HCT116 (cell line): ENCODE measurements at regions not wholly inside any gene's neighbourhood (a gene's known extent, or its start where the extent isn't known, plus 50 kb on each side); places are given as distances from the start of the nearest gene placed in this dataset.

Source experiments
- ATAC-seq: fragments of 200-7000 bp; cut with Tn5 transposase; 2 replicates; pipeline ENCODE4 v1.9.1; 2020; ENCODE audit warnings: mild to moderate bottlenecking, moderate library complexity
- BruUV-seq: library from RNA; stranded (reverse); fragments of 400-500 nt; replicated peaks from 2 replicates; lab custom pipeline; 2021; lab: Mats Ljungman, UMichigan
- CTCF ChIA-PET: fragments of 300-600 bp; sonication (Branson Sonifier 250); formaldehyde crosslinking; loops from one replicate; lab custom pipeline; 2021; ENCODE audit warnings: antibody characterized with exemption; lab: Charles Lee
- POLR2A ChIA-PET: fragments of 300-600, 350-600 bp; sonication (Branson Sonifier 250); formaldehyde crosslinking; loops from one replicate; lab custom pipeline; 2021; ENCODE audit warnings: antibody characterized with exemption; lab: Charles Lee
- RAD21 ChIA-PET, 2 experiments: fragments of 300-600 bp; sonication (Branson Sonifier 250); formaldehyde crosslinking; loops; one replicate each; lab custom pipeline; 2023; ENCODE audit warnings: low total read pairs in 2 of 2; ENCODE audit not compliant: uncharacterized antibody in 2 of 2, unreplicated experiment in 2 of 2, low non-redundant PET in 1 of 2; lab: Charles Lee
- DNase-seq: peaks from one replicate; pipeline ENCODE4 v3.0.0-alpha.2; 2010; ENCODE audit warnings: low read depth, low spot score
- H2AFZ ChIP-seq: fragments of 200-600 bp; shearing (Covaris generic), sonication (generic); 2 replicates; pipeline ENCODE4 v1.6.1; 2017; ENCODE audit warnings: low read depth, mixed run types, mixed read lengths, antibody characterized with exemption, low read length; ENCODE audit not compliant: poor library complexity, severe bottlenecking
- H3K27ac ChIP-seq: 2 replicates; pipeline ENCODE4 v1.5.1; 2012; ENCODE audit warnings: low read depth, low read length
- H3K27me3 ChIP-seq: fragments of 200-600 bp; sonication (generic); 2 replicates; pipeline ENCODE4 v1.6.1; 2016; ENCODE audit warnings: mixed run types, low read length, mixed read lengths; ENCODE audit not compliant: insufficient read depth
- H3K36me3 ChIP-seq, 2 experiments: fragments of 200-500 bp in 1 of 2; fragments of 200-600 bp in 1 of 2; sonication (Bioruptor generic) in 1 of 2; sonication (generic) in 1 of 2; 2 replicates each; pipeline versions ENCODE4 v1.5.1 to v1.6.1; 2014 to 2016; ENCODE audit warnings: low read length in 2 of 2, inconsistent platforms in 1 of 2, mixed read lengths in 1 of 2, mixed run types in 1 of 2; ENCODE audit not compliant: insufficient read depth in 2 of 2, control insufficient read depth in 1 of 2
- H3K4me1 ChIP-seq, 2 experiments: fragments of 200-600 bp in 1 of 2; sonication (generic) in 1 of 2; 2 replicates each; pipeline versions ENCODE4 v1.5.1 to v1.6.1; 2012 to 2017; ENCODE audit warnings: low read length in 2 of 2, inconsistent platforms in 1 of 2, mild to moderate bottlenecking in 1 of 2, mixed read lengths in 1 of 2, mixed run types in 1 of 2, moderate library complexity in 1 of 2; ENCODE audit not compliant: insufficient read depth in 2 of 2, control insufficient read depth in 1 of 2
- H3K4me2 ChIP-seq: fragments of 200-600 bp; sonication (generic); 2 replicates; pipeline ENCODE4 v1.6.1; 2017; ENCODE audit warnings: mixed run types, low read length, mixed read lengths
- H3K4me3 ChIP-seq, 2 experiments: fragments of 200-600 bp in 1 of 2; sonication (generic) in 1 of 2; replicated peaks in 1 of 2; 2 replicates each; pipeline ENCODE4 v1.5.1; 2011 to 2016; ENCODE audit warnings: low read length in 2 of 2, control low read depth in 1 of 2, low read depth in 1 of 2, mild to moderate bottlenecking in 1 of 2, mixed read lengths in 1 of 2, mixed run types in 1 of 2
- H3K79me2 ChIP-seq: fragments of 200-600 bp; sonication (generic); 2 replicates; pipeline ENCODE4 v1.6.1; 2017; ENCODE audit warnings: mild to moderate bottlenecking, mixed run types, low read length, moderate library complexity, mixed read lengths; ENCODE audit not compliant: insufficient read depth
- H3K9ac ChIP-seq: fragments of 200-600 bp; sonication (generic); 2 replicates; pipeline ENCODE4 v1.6.1; 2016; ENCODE audit warnings: low read length, mixed read lengths
- H3K9me2 ChIP-seq: fragments of 200-600 bp; sonication (generic), shearing (Covaris generic); 2 replicates; pipeline ENCODE4 v1.6.1; 2017; ENCODE audit warnings: mixed run types, mild to moderate bottlenecking, moderate library complexity; ENCODE audit not compliant: insufficient read depth
- H3K9me3 ChIP-seq, 2 experiments: fragments of 200-500 bp in 1 of 2; fragments of 200-600 bp in 1 of 2; sonication (Bioruptor generic) in 1 of 2; sonication (generic) in 1 of 2; 2 replicates each; pipeline ENCODE4 v1.6.1; 2014 to 2017; ENCODE audit warnings: low read length in 2 of 2, mixed read lengths in 2 of 2, inconsistent platforms in 1 of 2, low read depth in 1 of 2, mild to moderate bottlenecking in 1 of 2, mixed run types in 1 of 2, moderate library complexity in 1 of 2; ENCODE audit not compliant: control insufficient read depth in 1 of 2, insufficient read depth in 1 of 2
- H4K20me1 ChIP-seq: fragments of 200-600 bp; sonication (generic), shearing (Covaris generic); 2 replicates; pipeline ENCODE4 v1.6.1; 2017; ENCODE audit warnings: mixed run types, mild to moderate bottlenecking, moderate library complexity; ENCODE audit not compliant: insufficient read depth
- ATF3 ChIP-seq: IDR thresholded peaks from 2 replicates; pipeline ENCODE4 v1.6.1; 2012
- CBX3 ChIP-seq: IDR thresholded peaks from 2 replicates; pipeline ENCODE4 v1.6.1; 2012; ENCODE audit warnings: low read depth
- EGR1 ChIP-seq: IDR thresholded peaks from 2 replicates; pipeline ENCODE4 v1.6.1; 2012; ENCODE audit warnings: low read depth
- ELF1 ChIP-seq: IDR thresholded peaks from 2 replicates; pipeline ENCODE4 v1.6.1; 2012; ENCODE audit warnings: low read depth, borderline replicate concordance
- EZH2 ChIP-seq: fragments of 200-600 bp; sonication (generic); IDR thresholded peaks from 2 replicates; pipeline ENCODE4 v1.6.1; 2017; ENCODE audit warnings: antibody characterized with exemption, mixed run types
- EZH2phosphoT487 ChIP-seq: fragments of 200-600 bp; IDR thresholded peaks from 2 replicates; pipeline ENCODE4 v1.6.1; 2018; ENCODE audit warnings: antibody characterized with exemption, borderline replicate concordance
- JUND ChIP-seq: IDR thresholded peaks from 2 replicates; pipeline ENCODE4 v1.6.1; 2012
- POLR2A ChIP-seq: IDR thresholded peaks from 2 replicates; pipeline ENCODE4 v1.7.0; 2011; ENCODE audit warnings: borderline replicate concordance; ENCODE audit not compliant: insufficient read depth, insufficient read length; ENCODE audit errors: extremely low read depth
- RAD21 ChIP-seq: IDR thresholded peaks from 2 replicates; pipeline ENCODE4 v1.6.1; 2012; ENCODE audit warnings: low read depth, mild to moderate bottlenecking
- SP1 ChIP-seq: IDR thresholded peaks from 2 replicates; pipeline ENCODE4 v1.6.1; 2012; ENCODE audit warnings: low read depth
- SRF ChIP-seq: IDR thresholded peaks from 2 replicates; pipeline ENCODE4 v1.6.1; 2012; ENCODE audit warnings: low read depth
- TCF7L2 ChIP-seq: IDR thresholded peaks from 2 replicates; pipeline ENCODE4 v1.7.0; 2011; ENCODE audit warnings: borderline replicate concordance, inconsistent platforms; ENCODE audit not compliant: insufficient read depth, insufficient read length; ENCODE audit errors: extremely low read depth
- YY1 ChIP-seq: IDR thresholded peaks from 2 replicates; pipeline ENCODE4 v1.6.1; 2011; ENCODE audit warnings: low read length, low read depth, moderate library complexity, mild to moderate bottlenecking; ENCODE audit not compliant: insufficient replicate concordance; ENCODE audit errors: extremely low read depth
- ZFX ChIP-seq: fragments of 450-650 bp; IDR thresholded peaks from 2 replicates; pipeline ENCODE4 v1.6.1; 2017
- ZNF274 ChIP-seq: fragments of 200-500 bp; sonication (Bioruptor generic); IDR thresholded peaks from 2 replicates; pipeline ENCODE4 v1.6.1; 2014; ENCODE audit warnings: mild to moderate bottlenecking, low read depth, low read length, inconsistent platforms
- intact Hi-C: fragments of 100-400 bp; cut with micrococcal nuclease; formaldehyde crosslinking; loops from 2 replicates; pipeline ENCODE4 v1.10.0; 2022
- TF ChIP-seq, protein P1 (sequence below), 3 experiments: fragments of 200-600 bp in 1 of 3; sonication (generic) in 1 of 3; IDR thresholded peaks in 2 of 3; conservative IDR thresholded peaks in 1 of 3; 2 replicates each; pipeline ENCODE4 v1.5.1; 2012 to 2017; ENCODE audit warnings: low read depth in 2 of 3, low read length in 2 of 3, antibody characterized with exemption in 1 of 3, borderline replicate concordance in 1 of 3, control low read depth in 1 of 3, mild to moderate bottlenecking in 1 of 3, mixed read lengths in 1 of 3, mixed run types in 1 of 3, moderate library complexity in 1 of 3; ENCODE audit not compliant: insufficient read depth in 1 of 3
- TF ChIP-seq, protein P2 (sequence below): IDR thresholded peaks from 2 replicates; pipeline ENCODE4 v1.6.1; 2011; ENCODE audit warnings: mild to moderate bottlenecking, low read length, moderate library complexity; ENCODE audit not compliant: insufficient replicate concordance; ENCODE audit errors: extremely low read depth
- TF ChIP-seq, protein P3 (sequence below): IDR thresholded peaks from 2 replicates; pipeline ENCODE4 v1.6.1; 2012; ENCODE audit warnings: low read depth

DNA sequence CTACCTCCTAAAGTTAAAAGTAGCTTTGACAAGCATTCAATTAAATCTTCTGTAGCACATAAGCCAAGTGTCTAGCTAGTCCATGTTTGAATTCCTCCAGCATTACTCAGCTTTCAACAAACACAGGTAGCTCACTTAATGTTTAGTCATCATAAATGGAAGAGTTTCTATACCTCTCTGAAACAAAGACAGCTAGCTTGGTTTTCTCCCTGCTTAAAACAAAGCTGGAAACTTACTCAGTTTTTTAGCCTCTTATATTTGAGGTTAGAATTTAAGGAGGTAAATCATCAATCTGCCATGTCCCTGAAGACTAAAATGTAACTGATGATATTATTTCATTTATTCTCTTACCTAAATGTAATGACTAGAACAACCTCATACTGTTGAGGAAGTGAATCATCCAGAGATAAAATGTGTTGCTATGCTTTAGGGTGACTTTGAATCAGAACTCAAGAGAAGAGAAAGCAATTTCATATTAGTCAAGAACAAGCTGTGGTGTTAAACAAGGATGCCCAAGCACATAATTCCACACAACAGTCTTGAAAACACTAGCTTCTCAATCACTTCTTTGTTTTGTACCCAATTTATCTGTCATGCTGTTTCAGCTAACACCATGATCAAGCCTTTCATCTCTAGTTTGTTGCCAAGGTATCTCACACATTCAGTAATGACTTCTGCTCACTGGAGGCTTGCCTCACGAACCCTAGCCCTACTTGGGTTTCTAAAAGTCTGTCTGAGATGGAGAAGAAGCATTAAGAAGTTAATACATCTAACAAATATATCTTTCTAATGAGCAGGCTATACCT lies 251.9 kb downstream of the EPM2A start:
- DNase-seq (peak; percentile 80), ATAC-seq (peak; percentile 92)
- Histone ChIP-seq H3K27ac (peak overlapping the region; percentile 38; the same call in 1 of the 2 replicates), H3K36me3 (no peaks in the 10 kb centered on the region), H4K20me1 (no peaks in the 10 kb centered on the region), H3K9me3 (no peaks in the 10 kb centered on the region), H3K4me2 (peak overlapping the region; percentile 62), H3K27me3 (no peaks in the 10 kb centered on the region), H2AFZ (peak overlapping the region; percentile 80), H3K4me3 (peak overlapping the region in 1 of 2 experiments; percentile 25; a peak in 2 of 4 replicates), H3K9me2 (no peaks in the 10 kb centered on the region), H3K79me2 (no peaks in the 10 kb centered on the region), H3K9ac (peak overlapping the region; percentile 14; the same call in 1 of the 2 replicates), H3K4me1 (peaks cover 10 to 22% of the 10 kb centered on the region in 2 experiments; a peak in 3 of 4 replicates)
- BruUV-seq = no TSS peak
- ChIA-PET POLR2A (no interaction called here), CTCF (interaction anchor here (1.2 kb wide), 1 partner anchor 150 kb away, joined by 4 read pairs; no protein-coding TSS in a partner anchor), RAD21 (interaction anchor here in 1 of 2 experiments (1.5 kb wide), 1 partner anchor 151 kb away, joined by 4 read pairs; no protein-coding TSS in a partner anchor)
- intact Hi-C loops = loop anchor here (10.0 kb wide), 1 partner anchor 899 kb away; no protein-coding TSS in a partner anchor
- 0 out of 2 replicates have a peak, but pooled peaks have one; percentile 26 for TF ChIP-seq EGR1
- TF ChIP-seq, protein P1, sequence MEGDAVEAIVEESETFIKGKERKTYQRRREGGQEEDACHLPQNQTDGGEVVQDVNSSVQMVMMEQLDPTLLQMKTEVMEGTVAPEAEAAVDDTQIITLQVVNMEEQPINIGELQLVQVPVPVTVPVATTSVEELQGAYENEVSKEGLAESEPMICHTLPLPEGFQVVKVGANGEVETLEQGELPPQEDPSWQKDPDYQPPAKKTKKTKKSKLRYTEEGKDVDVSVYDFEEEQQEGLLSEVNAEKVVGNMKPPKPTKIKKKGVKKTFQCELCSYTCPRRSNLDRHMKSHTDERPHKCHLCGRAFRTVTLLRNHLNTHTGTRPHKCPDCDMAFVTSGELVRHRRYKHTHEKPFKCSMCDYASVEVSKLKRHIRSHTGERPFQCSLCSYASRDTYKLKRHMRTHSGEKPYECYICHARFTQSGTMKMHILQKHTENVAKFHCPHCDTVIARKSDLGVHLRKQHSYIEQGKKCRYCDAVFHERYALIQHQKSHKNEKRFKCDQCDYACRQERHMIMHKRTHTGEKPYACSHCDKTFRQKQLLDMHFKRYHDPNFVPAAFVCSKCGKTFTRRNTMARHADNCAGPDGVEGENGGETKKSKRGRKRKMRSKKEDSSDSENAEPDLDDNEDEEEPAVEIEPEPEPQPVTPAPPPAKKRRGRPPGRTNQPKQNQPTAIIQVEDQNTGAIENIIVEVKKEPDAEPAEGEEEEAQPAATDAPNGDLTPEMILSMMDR (IDR thresholded peaks at IDR 0.05 in 2 of 3, conservative IDR thresholded peaks at IDR 0.05 in 1 of 3; ENCODE audit: borderline replicate concordance in 1 of 3, insufficient read depth in 1 of 3, low read depth in 2 of 3, low read length in 2 of 3) = no peak
- TF ChIP-seq, protein P2, sequence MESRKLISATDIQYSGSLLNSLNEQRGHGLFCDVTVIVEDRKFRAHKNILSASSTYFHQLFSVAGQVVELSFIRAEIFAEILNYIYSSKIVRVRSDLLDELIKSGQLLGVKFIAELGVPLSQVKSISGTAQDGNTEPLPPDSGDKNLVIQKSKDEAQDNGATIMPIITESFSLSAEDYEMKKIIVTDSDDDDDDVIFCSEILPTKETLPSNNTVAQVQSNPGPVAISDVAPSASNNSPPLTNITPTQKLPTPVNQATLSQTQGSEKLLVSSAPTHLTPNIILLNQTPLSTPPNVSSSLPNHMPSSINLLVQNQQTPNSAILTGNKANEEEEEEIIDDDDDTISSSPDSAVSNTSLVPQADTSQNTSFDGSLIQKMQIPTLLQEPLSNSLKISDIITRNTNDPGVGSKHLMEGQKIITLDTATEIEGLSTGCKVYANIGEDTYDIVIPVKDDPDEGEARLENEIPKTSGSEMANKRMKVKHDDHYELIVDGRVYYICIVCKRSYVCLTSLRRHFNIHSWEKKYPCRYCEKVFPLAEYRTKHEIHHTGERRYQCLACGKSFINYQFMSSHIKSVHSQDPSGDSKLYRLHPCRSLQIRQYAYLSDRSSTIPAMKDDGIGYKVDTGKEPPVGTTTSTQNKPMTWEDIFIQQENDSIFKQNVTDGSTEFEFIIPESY = no peak
- peak; percentile 46; the same call in 1 of the 2 replicates for TF ChIP-seq SRF
- TF ChIP-seq EZH2 = no peak
- TF ChIP-seq ZFX = no peak
- TF ChIP-seq, protein P3, sequence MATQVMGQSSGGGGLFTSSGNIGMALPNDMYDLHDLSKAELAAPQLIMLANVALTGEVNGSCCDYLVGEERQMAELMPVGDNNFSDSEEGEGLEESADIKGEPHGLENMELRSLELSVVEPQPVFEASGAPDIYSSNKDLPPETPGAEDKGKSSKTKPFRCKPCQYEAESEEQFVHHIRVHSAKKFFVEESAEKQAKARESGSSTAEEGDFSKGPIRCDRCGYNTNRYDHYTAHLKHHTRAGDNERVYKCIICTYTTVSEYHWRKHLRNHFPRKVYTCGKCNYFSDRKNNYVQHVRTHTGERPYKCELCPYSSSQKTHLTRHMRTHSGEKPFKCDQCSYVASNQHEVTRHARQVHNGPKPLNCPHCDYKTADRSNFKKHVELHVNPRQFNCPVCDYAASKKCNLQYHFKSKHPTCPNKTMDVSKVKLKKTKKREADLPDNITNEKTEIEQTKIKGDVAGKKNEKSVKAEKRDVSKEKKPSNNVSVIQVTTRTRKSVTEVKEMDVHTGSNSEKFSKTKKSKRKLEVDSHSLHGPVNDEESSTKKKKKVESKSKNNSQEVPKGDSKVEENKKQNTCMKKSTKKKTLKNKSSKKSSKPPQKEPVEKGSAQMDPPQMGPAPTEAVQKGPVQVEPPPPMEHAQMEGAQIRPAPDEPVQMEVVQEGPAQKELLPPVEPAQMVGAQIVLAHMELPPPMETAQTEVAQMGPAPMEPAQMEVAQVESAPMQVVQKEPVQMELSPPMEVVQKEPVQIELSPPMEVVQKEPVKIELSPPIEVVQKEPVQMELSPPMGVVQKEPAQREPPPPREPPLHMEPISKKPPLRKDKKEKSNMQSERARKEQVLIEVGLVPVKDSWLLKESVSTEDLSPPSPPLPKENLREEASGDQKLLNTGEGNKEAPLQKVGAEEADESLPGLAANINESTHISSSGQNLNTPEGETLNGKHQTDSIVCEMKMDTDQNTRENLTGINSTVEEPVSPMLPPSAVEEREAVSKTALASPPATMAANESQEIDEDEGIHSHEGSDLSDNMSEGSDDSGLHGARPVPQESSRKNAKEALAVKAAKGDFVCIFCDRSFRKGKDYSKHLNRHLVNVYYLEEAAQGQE = no peak
- no peak for TF ChIP-seq RAD21
- TF ChIP-seq ZNF274 = no peak
- no peak for TF ChIP-seq POLR2A
- no peak; the same call in none of the 2 replicates for TF ChIP-seq ATF3
- TF ChIP-seq YY1 = no peak
- TF ChIP-seq ELF1 = 0 out of 2 replicates have a peak, but pooled peaks have one; percentile 19
- TF ChIP-seq TCF7L2 = peak; percentile 52
- TF ChIP-seq JUND = peak; percentile 74
- peak; percentile 75 for TF ChIP-seq SP1
- peak; percentile 88 for TF ChIP-seq CBX3
- no peak for TF ChIP-seq EZH2phosphoT487
